GM23248 (cell line): ENCODE measurements at regions not wholly inside any gene's neighbourhood (a gene's known extent, or its start where the extent isn't known, plus 50 kb on each side); places are given as distances from the start of the nearest gene placed in this dataset.

ENCODE experiments used
- EZH2 ChIP-seq: fragments of 200-600 bp; sonication (generic); IDR thresholded peaks from 2 replicates; pipeline ENCODE4 v1.6.1; 2018; ENCODE audit warnings: antibody characterized with exemption, mild to moderate bottlenecking; ENCODE audit not compliant: insufficient read depth, poor library complexity, severe bottlenecking
- EZH2phosphoT487 ChIP-seq: fragments of 200-600 bp; sonication (generic); IDR thresholded peaks from 2 replicates; pipeline ENCODE4 v1.6.1; 2018; ENCODE audit warnings: antibody characterized with exemption, moderate library complexity, mild to moderate bottlenecking, low read depth; ENCODE audit not compliant: insufficient read depth

- TF ChIP-seq EZH2 (no peak), EZH2phosphoT487 (no peak)
Observed at GRCh38 chr6:115415378-115415777, 645.3 kb downstream of the FRK start.
